Liver (tissue), 8 donors: ENCODE measurements at regions not wholly inside any gene's neighbourhood (a gene's known extent, or its start where the extent isn't known, plus 50 kb on each side); places are given as distances from the start of the nearest gene placed in this dataset.

Experiments used
- DNase-seq: peaks from one replicate; pipeline ENCODE4 v3.0.0-alpha.2; 2017; ENCODE audit warnings: low spot score
- H3K27ac ChIP-seq, 2 donors: one replicate each; pipeline ENCODE4 v1.7.0; 2013; ENCODE audit warnings: inconsistent platforms in 2 of 2, low read length in 2 of 2, control low read depth in 1 of 2, low read depth in 1 of 2, mild to moderate bottlenecking in 1 of 2
- H3K27me3 ChIP-seq, 4 donors: one replicate each; pipeline versions ENCODE4 v1.6.1 to v1.7.0; 2013; ENCODE audit warnings: low read length in 3 of 4, inconsistent platforms in 1 of 4, mild to moderate bottlenecking in 1 of 4, moderate library complexity in 1 of 4; ENCODE audit not compliant: control insufficient read depth in 4 of 4, insufficient read depth in 4 of 4
- H3K36me3 ChIP-seq, 4 donors: one replicate each; pipeline versions ENCODE4 v1.6.1 to v1.7.0; 2013; ENCODE audit warnings: low read length in 3 of 4, mild to moderate bottlenecking in 3 of 4, low read depth in 1 of 4, moderate library complexity in 1 of 4; ENCODE audit not compliant: control insufficient read depth in 4 of 4, insufficient read depth in 3 of 4
- H3K4me1 ChIP-seq, 4 donors: one replicate each; pipeline versions ENCODE4 v1.6.1 to v1.7.0; 2013; ENCODE audit warnings: low read length in 3 of 4, mild to moderate bottlenecking in 3 of 4, moderate library complexity in 1 of 4; ENCODE audit not compliant: control insufficient read depth in 4 of 4, insufficient read depth in 4 of 4
- H3K4me3 ChIP-seq, 3 donors: one replicate each; pipeline versions ENCODE4 v1.6.1 to v1.7.0; 2013; ENCODE audit warnings: low read length in 3 of 3, control low read depth in 1 of 3, low read depth in 1 of 3, mild to moderate bottlenecking in 1 of 3
- H3K9ac ChIP-seq, 2 donors: one replicate each; pipeline ENCODE4 v1.7.0; 2013; ENCODE audit warnings: low read length in 2 of 2, mild to moderate bottlenecking in 2 of 2, moderate library complexity in 2 of 2, control low read depth in 1 of 2, low read depth in 1 of 2
- H3K9me3 ChIP-seq, 4 donors: one replicate each; pipeline versions ENCODE4 v1.6.1 to v1.7.0; 2013; ENCODE audit warnings: low read length in 3 of 4; ENCODE audit not compliant: control insufficient read depth in 4 of 4
- EGR1 ChIP-seq, 2 donors: IDR thresholded peaks; 2 replicates each; pipeline ENCODE4 v1.6.1; 2016 to 2018; ENCODE audit warnings: antibody characterized with exemption in 2 of 2, low read depth in 2 of 2
- FOXA1 ChIP-seq: IDR thresholded peaks from 2 replicates; pipeline ENCODE4 v1.6.1; 2016; ENCODE audit warnings: antibody characterized with exemption
- FOXA2 ChIP-seq: IDR thresholded peaks from 2 replicates; pipeline ENCODE4 v1.6.1; 2016; ENCODE audit warnings: antibody characterized with exemption
- GABPA ChIP-seq, 2 donors: IDR thresholded peaks in 1 of 2; conservative IDR thresholded peaks in 1 of 2; 2 replicates each; pipeline ENCODE4 v1.6.1; 2016; ENCODE audit warnings: antibody characterized with exemption in 2 of 2, mild to moderate bottlenecking in 1 of 2, moderate library complexity in 1 of 2
- HNF4A ChIP-seq, 2 donors: conservative IDR thresholded peaks; 2 replicates each; pipeline ENCODE4 v1.6.1; 2016; ENCODE audit warnings: antibody characterized with exemption in 2 of 2, mild to moderate bottlenecking in 2 of 2
- HNF4G ChIP-seq: IDR thresholded peaks from 2 replicates; pipeline ENCODE4 v1.6.1; 2016; ENCODE audit warnings: antibody characterized with exemption
- JUND ChIP-seq, 2 donors: IDR thresholded peaks; 2 replicates each; pipeline ENCODE4 v1.6.1; 2016; ENCODE audit warnings: antibody characterized with exemption in 2 of 2
- NR2F2 ChIP-seq: IDR thresholded peaks from 2 replicates; pipeline ENCODE4 v1.6.1; 2016; ENCODE audit warnings: antibody characterized with exemption
- RAD21 ChIP-seq, 2 donors: IDR thresholded peaks; 2 replicates each; pipeline ENCODE4 v1.6.1; 2016; ENCODE audit warnings: antibody characterized with exemption in 2 of 2, mild to moderate bottlenecking in 2 of 2
- RXRA ChIP-seq, 2 donors: IDR thresholded peaks; 2 replicates each; pipeline ENCODE4 v1.6.1; 2017 to 2018; ENCODE audit warnings: antibody characterized with exemption in 2 of 2, mild to moderate bottlenecking in 1 of 2
- SP1 ChIP-seq: IDR thresholded peaks from 2 replicates; pipeline ENCODE4 v1.6.1; 2018; ENCODE audit warnings: antibody characterized with exemption, mild to moderate bottlenecking
- TAF1 ChIP-seq: conservative IDR thresholded peaks from 2 replicates; pipeline ENCODE4 v1.6.1; 2016; ENCODE audit warnings: antibody characterized with exemption, mild to moderate bottlenecking
- YY1 ChIP-seq: IDR thresholded peaks from 2 replicates; pipeline ENCODE4 v1.6.1; 2016; ENCODE audit warnings: antibody characterized with exemption, mild to moderate bottlenecking
- WGBS: extraction: QIAGEN DNeasy Blood & Tissue Kit; methylation state at CpG from one replicate; pipeline ENCODE4 v1.1.7; 2013; 5-methylcytosine and 5-hydroxymethylcytosine counted together
- TF ChIP-seq, protein P1 (sequence below): IDR thresholded peaks from 2 replicates; pipeline ENCODE4 v1.6.1; 2016; ENCODE audit warnings: antibody characterized with exemption
- TF ChIP-seq, protein P2 (sequence below): fragments of 150-350 bp; IDR thresholded peaks from 2 replicates; pipeline ENCODE4 v1.5.1; 2017; ENCODE audit warnings: improper control_type of control experiment, low read depth, low read length; ENCODE audit not compliant: missing input control
- TF ChIP-seq, protein P3 (sequence below): IDR thresholded peaks from 2 replicates; pipeline ENCODE4 v1.6.1; 2016; ENCODE audit warnings: antibody characterized with exemption, mild to moderate bottlenecking
- TF ChIP-seq, protein P4 (sequence below): IDR thresholded peaks from 2 replicates; pipeline ENCODE4 v1.6.1; 2016; ENCODE audit warnings: antibody characterized with exemption
- TF ChIP-seq, protein P5 (sequence below): IDR thresholded peaks from 2 replicates; pipeline ENCODE4 v1.6.1; 2016; ENCODE audit warnings: antibody characterized with exemption
- donor health status: healthy.
- donor health status: healthy.
- donor health status: healthy.
- donor health status: healthy.
- donor health status: healthy.

DNA sequence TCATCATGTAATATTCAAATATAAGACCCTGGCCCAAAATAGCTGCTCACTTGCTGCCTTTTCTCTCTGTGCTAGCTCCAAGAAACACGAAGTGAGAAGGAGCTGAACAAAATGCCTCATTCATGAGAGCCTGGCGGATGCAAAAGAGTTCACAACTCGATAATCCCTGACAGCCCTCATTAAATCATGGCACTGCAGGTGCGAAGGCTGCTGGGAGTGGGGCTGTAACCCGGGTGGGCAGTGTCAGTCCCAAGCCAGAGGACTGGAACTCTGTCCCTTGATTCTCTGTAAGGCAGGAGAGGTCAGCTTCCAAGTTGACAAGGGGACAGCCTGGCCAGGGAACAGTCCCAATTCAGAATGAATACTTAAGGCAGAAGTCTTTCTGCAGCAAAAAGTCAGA lies 318.5 kb downstream of the CDC5L start (continued):
- TF ChIP-seq, protein P1, sequence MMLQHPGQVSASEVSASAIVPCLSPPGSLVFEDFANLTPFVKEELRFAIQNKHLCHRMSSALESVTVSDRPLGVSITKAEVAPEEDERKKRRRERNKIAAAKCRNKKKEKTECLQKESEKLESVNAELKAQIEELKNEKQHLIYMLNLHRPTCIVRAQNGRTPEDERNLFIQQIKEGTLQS = no peak
- TF ChIP-seq JUND (IDR thresholded peaks at IDR 0.05) = no peak
- TF ChIP-seq, protein P2, sequence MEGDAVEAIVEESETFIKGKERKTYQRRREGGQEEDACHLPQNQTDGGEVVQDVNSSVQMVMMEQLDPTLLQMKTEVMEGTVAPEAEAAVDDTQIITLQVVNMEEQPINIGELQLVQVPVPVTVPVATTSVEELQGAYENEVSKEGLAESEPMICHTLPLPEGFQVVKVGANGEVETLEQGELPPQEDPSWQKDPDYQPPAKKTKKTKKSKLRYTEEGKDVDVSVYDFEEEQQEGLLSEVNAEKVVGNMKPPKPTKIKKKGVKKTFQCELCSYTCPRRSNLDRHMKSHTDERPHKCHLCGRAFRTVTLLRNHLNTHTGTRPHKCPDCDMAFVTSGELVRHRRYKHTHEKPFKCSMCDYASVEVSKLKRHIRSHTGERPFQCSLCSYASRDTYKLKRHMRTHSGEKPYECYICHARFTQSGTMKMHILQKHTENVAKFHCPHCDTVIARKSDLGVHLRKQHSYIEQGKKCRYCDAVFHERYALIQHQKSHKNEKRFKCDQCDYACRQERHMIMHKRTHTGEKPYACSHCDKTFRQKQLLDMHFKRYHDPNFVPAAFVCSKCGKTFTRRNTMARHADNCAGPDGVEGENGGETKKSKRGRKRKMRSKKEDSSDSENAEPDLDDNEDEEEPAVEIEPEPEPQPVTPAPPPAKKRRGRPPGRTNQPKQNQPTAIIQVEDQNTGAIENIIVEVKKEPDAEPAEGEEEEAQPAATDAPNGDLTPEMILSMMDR = no peak

DNA sequence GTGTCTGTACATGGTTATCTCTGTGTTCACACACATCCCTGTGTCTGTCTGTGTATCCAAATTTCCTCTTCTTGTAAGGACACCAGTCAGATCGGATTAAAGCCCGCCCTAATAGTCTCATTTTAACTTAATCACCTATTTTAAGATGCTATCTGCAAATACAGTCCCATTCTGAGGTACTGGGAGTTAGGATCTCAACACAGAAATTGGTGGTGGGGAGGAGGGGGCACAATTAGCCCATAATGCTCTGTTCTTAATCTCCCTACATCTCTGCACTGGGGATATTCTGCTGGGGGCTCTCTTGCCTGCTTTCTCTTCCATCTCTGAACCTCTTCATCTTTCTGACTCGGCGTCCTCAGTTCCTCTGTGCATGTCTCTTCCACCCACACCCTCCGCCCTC lies 320.7 kb downstream of the CDC5L start:
- H3K9me3 ChIP-seq = no peaks in the 10 kb centered on the region
- 91% methylated on average over 5 of the region's 5 CpGs for WGBS
- H3K36me3 ChIP-seq = no peaks in the 10 kb centered on the region
- H3K4me1 ChIP-seq = no peaks in the 10 kb centered on the region
- no peak for TF ChIP-seq GABPA (IDR thresholded peaks at IDR 0.05 in 1 of 2, conservative IDR thresholded peaks at IDR 0.05 in 1 of 2)
- no peak for TF ChIP-seq RAD21 (IDR thresholded peaks at IDR 0.05)
- TF ChIP-seq TAF1 = no peak
- DNase-seq = no peak
- H3K27ac ChIP-seq = no peak overlapping the region
- no peaks in the 10 kb centered on the region for H3K27me3 ChIP-seq
- H3K9ac ChIP-seq = no peak overlapping the region
- H3K4me3 ChIP-seq = no peak overlapping the region

DNA sequence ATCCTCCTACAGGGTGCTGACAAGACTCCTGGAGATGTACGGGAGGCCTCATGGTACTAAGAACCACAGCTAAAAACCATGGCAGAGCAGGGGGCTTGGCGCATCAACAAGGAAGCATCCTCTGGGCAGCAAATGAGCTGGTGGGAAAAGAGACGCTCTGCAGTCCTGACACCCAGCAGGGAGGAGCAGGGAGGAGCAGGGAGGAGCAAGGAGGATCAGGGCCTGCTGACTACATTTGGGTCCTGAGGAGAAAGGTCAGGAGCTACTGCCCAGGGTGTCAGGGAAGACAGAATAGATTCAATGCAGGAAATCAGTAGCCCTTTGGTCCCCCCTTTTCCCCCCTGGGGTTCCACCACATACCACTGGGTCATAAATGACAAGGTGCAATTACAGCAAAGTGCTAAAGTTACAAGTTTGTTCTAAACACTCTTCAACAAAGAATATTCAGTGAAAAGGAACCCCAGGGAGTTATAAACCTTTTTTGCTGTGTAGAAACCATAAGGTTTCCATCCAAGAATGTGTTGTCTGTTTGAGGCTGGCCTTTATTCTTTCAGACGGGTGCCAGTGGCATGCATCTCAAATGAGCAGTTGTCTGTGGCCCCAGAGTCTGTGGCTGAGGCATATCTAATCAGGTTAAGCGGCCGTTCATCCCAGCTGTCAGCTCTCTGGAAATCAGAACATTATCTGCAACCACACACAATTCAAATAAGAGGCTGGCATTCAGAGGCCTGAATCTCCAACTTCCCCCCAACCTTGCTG lies 325.0 kb downstream of the CDC5L start:
- Histone ChIP-seq H3K4me1 (no peaks in the 10 kb centered on the region), H3K27ac (no peak overlapping the region), H3K9me3 (no peaks in the 10 kb centered on the region), H3K36me3 (no peaks in the 10 kb centered on the region), H3K9ac (no peak overlapping the region), H3K4me3 (no peak overlapping the region), H3K27me3 (no peaks in the 10 kb centered on the region)
- 75% methylated on average over 6 of the region's 6 CpGs for WGBS
- TF ChIP-seq, protein P3, sequence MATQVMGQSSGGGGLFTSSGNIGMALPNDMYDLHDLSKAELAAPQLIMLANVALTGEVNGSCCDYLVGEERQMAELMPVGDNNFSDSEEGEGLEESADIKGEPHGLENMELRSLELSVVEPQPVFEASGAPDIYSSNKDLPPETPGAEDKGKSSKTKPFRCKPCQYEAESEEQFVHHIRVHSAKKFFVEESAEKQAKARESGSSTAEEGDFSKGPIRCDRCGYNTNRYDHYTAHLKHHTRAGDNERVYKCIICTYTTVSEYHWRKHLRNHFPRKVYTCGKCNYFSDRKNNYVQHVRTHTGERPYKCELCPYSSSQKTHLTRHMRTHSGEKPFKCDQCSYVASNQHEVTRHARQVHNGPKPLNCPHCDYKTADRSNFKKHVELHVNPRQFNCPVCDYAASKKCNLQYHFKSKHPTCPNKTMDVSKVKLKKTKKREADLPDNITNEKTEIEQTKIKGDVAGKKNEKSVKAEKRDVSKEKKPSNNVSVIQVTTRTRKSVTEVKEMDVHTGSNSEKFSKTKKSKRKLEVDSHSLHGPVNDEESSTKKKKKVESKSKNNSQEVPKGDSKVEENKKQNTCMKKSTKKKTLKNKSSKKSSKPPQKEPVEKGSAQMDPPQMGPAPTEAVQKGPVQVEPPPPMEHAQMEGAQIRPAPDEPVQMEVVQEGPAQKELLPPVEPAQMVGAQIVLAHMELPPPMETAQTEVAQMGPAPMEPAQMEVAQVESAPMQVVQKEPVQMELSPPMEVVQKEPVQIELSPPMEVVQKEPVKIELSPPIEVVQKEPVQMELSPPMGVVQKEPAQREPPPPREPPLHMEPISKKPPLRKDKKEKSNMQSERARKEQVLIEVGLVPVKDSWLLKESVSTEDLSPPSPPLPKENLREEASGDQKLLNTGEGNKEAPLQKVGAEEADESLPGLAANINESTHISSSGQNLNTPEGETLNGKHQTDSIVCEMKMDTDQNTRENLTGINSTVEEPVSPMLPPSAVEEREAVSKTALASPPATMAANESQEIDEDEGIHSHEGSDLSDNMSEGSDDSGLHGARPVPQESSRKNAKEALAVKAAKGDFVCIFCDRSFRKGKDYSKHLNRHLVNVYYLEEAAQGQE = no peak
- TF ChIP-seq HNF4A (conservative IDR thresholded peaks at IDR 0.05) = no peak
- TF ChIP-seq JUND (IDR thresholded peaks at IDR 0.05) = no peak
- TF ChIP-seq RXRA (IDR thresholded peaks at IDR 0.05) = no peak
- TF ChIP-seq, protein P4, sequence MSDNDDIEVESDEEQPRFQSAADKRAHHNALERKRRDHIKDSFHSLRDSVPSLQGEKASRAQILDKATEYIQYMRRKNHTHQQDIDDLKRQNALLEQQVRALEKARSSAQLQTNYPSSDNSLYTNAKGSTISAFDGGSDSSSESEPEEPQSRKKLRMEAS = no peak
- no peak for TF ChIP-seq RAD21 (IDR thresholded peaks at IDR 0.05)
- TF ChIP-seq, protein P5, sequence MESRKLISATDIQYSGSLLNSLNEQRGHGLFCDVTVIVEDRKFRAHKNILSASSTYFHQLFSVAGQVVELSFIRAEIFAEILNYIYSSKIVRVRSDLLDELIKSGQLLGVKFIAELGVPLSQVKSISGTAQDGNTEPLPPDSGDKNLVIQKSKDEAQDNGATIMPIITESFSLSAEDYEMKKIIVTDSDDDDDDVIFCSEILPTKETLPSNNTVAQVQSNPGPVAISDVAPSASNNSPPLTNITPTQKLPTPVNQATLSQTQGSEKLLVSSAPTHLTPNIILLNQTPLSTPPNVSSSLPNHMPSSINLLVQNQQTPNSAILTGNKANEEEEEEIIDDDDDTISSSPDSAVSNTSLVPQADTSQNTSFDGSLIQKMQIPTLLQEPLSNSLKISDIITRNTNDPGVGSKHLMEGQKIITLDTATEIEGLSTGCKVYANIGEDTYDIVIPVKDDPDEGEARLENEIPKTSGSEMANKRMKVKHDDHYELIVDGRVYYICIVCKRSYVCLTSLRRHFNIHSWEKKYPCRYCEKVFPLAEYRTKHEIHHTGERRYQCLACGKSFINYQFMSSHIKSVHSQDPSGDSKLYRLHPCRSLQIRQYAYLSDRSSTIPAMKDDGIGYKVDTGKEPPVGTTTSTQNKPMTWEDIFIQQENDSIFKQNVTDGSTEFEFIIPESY = no peak
- no peak for TF ChIP-seq FOXA1
- TF ChIP-seq NR2F2 = no peak
- TF ChIP-seq, protein P1 = no peak
- TF ChIP-seq YY1 = no peak
- TF ChIP-seq SP1 = no peak
- TF ChIP-seq FOXA2 = no peak
- TF ChIP-seq EGR1 (IDR thresholded peaks at IDR 0.05; ENCODE audit: low read depth in 2 of 2) = no peak
- TF ChIP-seq GABPA (IDR thresholded peaks at IDR 0.05 in 1 of 2, conservative IDR thresholded peaks at IDR 0.05 in 1 of 2) = no peak
- TF ChIP-seq HNF4G = no peak
- no peak for DNase-seq
